NCI-H2171 (cell line): ENCODE measurements at regions not wholly inside any gene's neighbourhood (a gene's known extent, or its start where the extent isn't known, plus 50 kb on each side); places are given as distances from the start of the nearest gene placed in this dataset.

Experiments
- DNase-seq: peaks from one replicate; lab custom pipeline; 2025; lab: John Stamatoyannopoulos, UW

GRCh38 chrX:112137276-112137675 lies 54.7 kb upstream of the TRPC5 start:
- no peak for DNase-seq
